8988T (cell line): ENCODE measurements at regions not wholly inside any gene's neighbourhood (a gene's known extent, or its start where the extent isn't known, plus 50 kb on each side); places are given as distances from the start of the nearest gene placed in this dataset.
A peak's percentile ranks its signal among the peaks of the same experiment; 100 is the strongest.
"Not testable (repeated sequence)": the region's sequence is repeated elsewhere in the genome, so short reads cannot be mapped to it uniquely, and the experiment has no call there.

Experiments
- DNase-seq: peaks from one replicate; pipeline ENCODE4 v3.0.0; 2011

- DNase-seq: not testable (repeated sequence)
These were observed 178.2 kb upstream of the ZNG1F start for GRCh38 chr9:41367301-41367700.

GRCh38 chr9:41361790-41362189, 172.7 kb upstream of the ZNG1F start:
- not testable (repeated sequence) for DNase-seq

- DNase-seq: not testable (repeated sequence)
These were observed 170.0 kb upstream of the ZNG1F start for GRCh38 chr9:41359116-41359515.

GRCh38 chr9:41358682-41359081, 169.6 kb upstream of the ZNG1F start:
- DNase-seq: not testable (repeated sequence)

- not testable (repeated sequence) for DNase-seq
These were observed 168.8 kb upstream of the ZNG1F start for GRCh38 chr9:41357918-41358404.

GRCh38 chr9:41357350-41357748, 168.2 kb upstream of the ZNG1F start:
- not testable (repeated sequence) for DNase-seq

- not testable (repeated sequence) for DNase-seq
These were observed 167.7 kb upstream of the ZNG1F start for GRCh38 chr9:41356588-41357349.

- not testable (repeated sequence) for DNase-seq
These were observed 166.8 kb upstream of the ZNG1F start for GRCh38 chr9:41355712-41356450.

- not testable (repeated sequence) for DNase-seq
These were observed 165.9 kb upstream of the ZNG1F start for GRCh38 chr9:41354978-41355377.

- not testable (repeated sequence) for DNase-seq
These were observed 165.2 kb upstream of the ZNG1F start for GRCh38 chr9:41354060-41354934.

GRCh38 chr9:41353026-41353425, 163.9 kb upstream of the ZNG1F start:
- not testable (repeated sequence) for DNase-seq

- DNase-seq: not testable (repeated sequence)
These were observed 163.3 kb upstream of the ZNG1F start for GRCh38 chr9:41352390-41352789.

GRCh38 chr9:41347893-41348292, 158.8 kb upstream of the ZNG1F start:
- not testable (repeated sequence) for DNase-seq

- not testable (repeated sequence) for DNase-seq
These were observed 143.4 kb upstream of the ZNG1F start for GRCh38 chr9:41332562-41332961.

GRCh38 chr9:41321277-41321676, 132.2 kb upstream of the ZNG1F start:
- DNase-seq: not testable (repeated sequence)

- DNase-seq: not testable (repeated sequence)
These were observed 119.8 kb upstream of the ZNG1F start for GRCh38 chr9:41308953-41309352.

- not testable (repeated sequence) for DNase-seq
These were observed 96.6 kb upstream of the ZNG1F start for GRCh38 chr9:41285744-41286143.

- not testable (repeated sequence) for DNase-seq
These were observed 91.5 kb upstream of the ZNG1F start for GRCh38 chr9:41280299-41281238.

- DNase-seq: not testable (repeated sequence)
These were observed 90.3 kb upstream of the ZNG1F start for GRCh38 chr9:41279437-41279836.

- DNase-seq: not testable (repeated sequence)
These were observed 89.9 kb upstream of the ZNG1F start for GRCh38 chr9:41279033-41279432.

GRCh38 chr9:41273549-41274267, 84.6 kb upstream of the ZNG1F start:
- peak; percentile 2 for DNase-seq
